Keratinocyte (primary cell): ENCODE measurements at regions not wholly inside any gene's neighbourhood (a gene's known extent, or its start where the extent isn't known, plus 50 kb on each side); places are given as distances from the start of the nearest gene placed in this dataset.

Source experiments
- DNase-seq: peaks from one replicate; pipeline ENCODE4 v3.0.0-alpha.2; 2011; ENCODE audit warnings: low read depth, missing footprints, low spot score
- FAIRE-seq: peaks from 2 replicates; lab custom pipeline; 2011; peaks lifted over from hg19 to GRCh38; lab: Jason Lieb, UNC
- H2AFZ ChIP-seq: 2 replicates; pipeline ENCODE4 v1.6.0; 2012; ENCODE audit warnings: low read length, control low read depth, inconsistent platforms; ENCODE audit not compliant: control insufficient read depth
- H3K27ac ChIP-seq: 2 replicates; pipeline ENCODE4 v1.5.1; 2011; ENCODE audit warnings: low read length; ENCODE audit not compliant: control insufficient read depth, insufficient read depth
- H3K27me3 ChIP-seq: 3 replicates; pipeline ENCODE4 v1.6.0; 2011; ENCODE audit warnings: low read length; ENCODE audit not compliant: control insufficient read depth, insufficient read depth; ENCODE audit errors: extremely low read depth
- H3K36me3 ChIP-seq, 2 experiments: 2 replicates in 1 of 2; 3 replicates in 1 of 2; pipeline ENCODE4 v1.5.1; 2011; ENCODE audit warnings: low read length in 2 of 2, mild to moderate bottlenecking in 1 of 2; ENCODE audit not compliant: control insufficient read depth in 2 of 2, insufficient read depth in 2 of 2; ENCODE audit errors: extremely low read depth in 1 of 2
- H3K4me1 ChIP-seq: 3 replicates; pipeline ENCODE4 v1.5.1; 2011; ENCODE audit warnings: low read length; ENCODE audit not compliant: control insufficient read depth, insufficient read depth; ENCODE audit errors: extremely low read depth
- H3K4me2 ChIP-seq: 3 replicates; pipeline ENCODE4 v1.6.0; 2011; ENCODE audit warnings: low read depth, low read length; ENCODE audit not compliant: control insufficient read depth, insufficient read depth; ENCODE audit errors: extremely low read depth
- H3K4me3 ChIP-seq, 3 experiments: fragments of 200-600 bp in 1 of 3; sonication (generic) in 1 of 3; 2 replicates in 2 of 3; 3 replicates in 1 of 3; pipeline ENCODE4 v1.5.1; 2011 to 2016; ENCODE audit warnings: low read length in 3 of 3, mild to moderate bottlenecking in 3 of 3, control low read depth in 2 of 3, inconsistent platforms in 1 of 3, low read depth in 1 of 3, mixed read lengths in 1 of 3, mixed run types in 1 of 3, moderate library complexity in 1 of 3; ENCODE audit not compliant: control insufficient read depth in 2 of 3, insufficient read depth in 2 of 3; ENCODE audit errors: extremely low read depth in 1 of 3
- H3K79me2 ChIP-seq: 2 replicates; pipeline ENCODE4 v1.6.0; 2012; ENCODE audit warnings: low read length; ENCODE audit not compliant: control insufficient read depth, insufficient read depth
- H3K9ac ChIP-seq: 3 replicates; pipeline ENCODE4 v1.6.0; 2011; ENCODE audit warnings: low read length; ENCODE audit not compliant: control insufficient read depth, insufficient read depth; ENCODE audit errors: extremely low read depth
- H3K9me1 ChIP-seq: 3 replicates; pipeline ENCODE4 v1.6.0; 2011; ENCODE audit warnings: low read length; ENCODE audit not compliant: control insufficient read depth, insufficient read depth; ENCODE audit errors: extremely low read depth
- H3K9me3 ChIP-seq: 2 replicates; pipeline ENCODE4 v1.5.1; 2012; ENCODE audit warnings: low read depth, low read length; ENCODE audit not compliant: control insufficient read depth
- H4K20me1 ChIP-seq: 3 replicates; pipeline ENCODE4 v1.6.0; 2011; ENCODE audit warnings: low read length; ENCODE audit not compliant: control insufficient read depth, insufficient read depth; ENCODE audit errors: extremely low read depth
- EZH2 ChIP-seq: IDR thresholded peaks from one replicate; pipeline ENCODE4 v1.6.1; 2012; ENCODE audit warnings: inconsistent platforms, mild to moderate bottlenecking, low read length, moderate library complexity
- dilution Hi-C: fragments of 300-500 bp; cut with MboI; formaldehyde crosslinking; loops from one replicate; pipeline ENCODE4 v1.7.0; 2020; ENCODE audit warnings: low sequenced_read_pairs; ENCODE audit not compliant: extremely low pct_ligation_motif_present
- TF ChIP-seq, protein P1 (sequence below), 3 experiments: IDR thresholded peaks in 1 of 3; conservative IDR thresholded peaks in 1 of 3; optimal IDR thresholded peaks in 1 of 3; 2 replicates in 2 of 3; 3 replicates in 1 of 3; pipeline versions ENCODE3 to v1.5.1; 2011; ENCODE audit warnings: low read length in 3 of 3, mild to moderate bottlenecking in 3 of 3, moderate library complexity in 2 of 3, control low read depth in 1 of 3, inconsistent platforms in 1 of 3; ENCODE audit not compliant: insufficient read depth in 2 of 3; ENCODE audit errors: extremely low read depth in 1 of 3

DNA sequence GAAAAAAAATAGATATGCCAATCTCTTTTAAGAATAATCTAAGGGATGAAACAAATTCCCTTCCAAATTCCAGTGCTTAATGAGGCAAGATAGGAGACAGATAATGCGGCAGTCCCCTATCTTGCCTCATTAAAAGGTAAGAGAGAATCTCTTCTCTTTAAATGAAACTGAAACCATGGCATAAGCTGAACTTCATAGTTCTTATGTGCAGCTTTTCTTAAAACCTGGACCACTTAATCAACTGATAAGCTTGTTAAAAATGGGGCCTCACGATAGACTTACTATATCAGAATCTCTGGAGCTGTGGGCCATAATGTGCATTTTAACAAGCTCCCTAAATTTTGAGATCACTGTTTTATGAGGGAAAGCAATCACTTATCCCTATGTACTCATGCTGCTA lies 79.2 kb downstream of the NIBAN1 start:
- H3K27ac ChIP-seq, result no peak overlapping the region
- H3K4me3 ChIP-seq, result no peak overlapping the region
- no peaks in the 10 kb centered on the region for H3K36me3 ChIP-seq
- H3K79me2 ChIP-seq, result no peaks in the 10 kb centered on the region
- dilution Hi-C loops, result no loop called here
- no peak overlapping the region for H2AFZ ChIP-seq
- DNase-seq (no peak), FAIRE-seq (no peak)
- H4K20me1 ChIP-seq, result no peaks in the 10 kb centered on the region
- TF ChIP-seq, protein P1, sequence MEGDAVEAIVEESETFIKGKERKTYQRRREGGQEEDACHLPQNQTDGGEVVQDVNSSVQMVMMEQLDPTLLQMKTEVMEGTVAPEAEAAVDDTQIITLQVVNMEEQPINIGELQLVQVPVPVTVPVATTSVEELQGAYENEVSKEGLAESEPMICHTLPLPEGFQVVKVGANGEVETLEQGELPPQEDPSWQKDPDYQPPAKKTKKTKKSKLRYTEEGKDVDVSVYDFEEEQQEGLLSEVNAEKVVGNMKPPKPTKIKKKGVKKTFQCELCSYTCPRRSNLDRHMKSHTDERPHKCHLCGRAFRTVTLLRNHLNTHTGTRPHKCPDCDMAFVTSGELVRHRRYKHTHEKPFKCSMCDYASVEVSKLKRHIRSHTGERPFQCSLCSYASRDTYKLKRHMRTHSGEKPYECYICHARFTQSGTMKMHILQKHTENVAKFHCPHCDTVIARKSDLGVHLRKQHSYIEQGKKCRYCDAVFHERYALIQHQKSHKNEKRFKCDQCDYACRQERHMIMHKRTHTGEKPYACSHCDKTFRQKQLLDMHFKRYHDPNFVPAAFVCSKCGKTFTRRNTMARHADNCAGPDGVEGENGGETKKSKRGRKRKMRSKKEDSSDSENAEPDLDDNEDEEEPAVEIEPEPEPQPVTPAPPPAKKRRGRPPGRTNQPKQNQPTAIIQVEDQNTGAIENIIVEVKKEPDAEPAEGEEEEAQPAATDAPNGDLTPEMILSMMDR (optimal IDR thresholded peaks at IDR 0.05 in 1 of 3, IDR thresholded peaks at IDR 0.05 in 1 of 3, conservative IDR thresholded peaks at IDR 0.05 in 1 of 3; ENCODE audit: extremely low read depth in 1 of 3, insufficient read depth in 2 of 3, low read length in 3 of 3), result no peak
- no peak for TF ChIP-seq EZH2
- no peak overlapping the region for H3K9ac ChIP-seq
- H3K9me3 ChIP-seq, result no peaks in the 10 kb centered on the region
- H3K4me2 ChIP-seq, result no peak overlapping the region
- no peaks in the 10 kb centered on the region for H3K27me3 ChIP-seq
- H3K4me1 ChIP-seq, result peaks cover 16% of the 10 kb centered on the region
- no peaks in the 10 kb centered on the region for H3K9me1 ChIP-seq

DNA sequence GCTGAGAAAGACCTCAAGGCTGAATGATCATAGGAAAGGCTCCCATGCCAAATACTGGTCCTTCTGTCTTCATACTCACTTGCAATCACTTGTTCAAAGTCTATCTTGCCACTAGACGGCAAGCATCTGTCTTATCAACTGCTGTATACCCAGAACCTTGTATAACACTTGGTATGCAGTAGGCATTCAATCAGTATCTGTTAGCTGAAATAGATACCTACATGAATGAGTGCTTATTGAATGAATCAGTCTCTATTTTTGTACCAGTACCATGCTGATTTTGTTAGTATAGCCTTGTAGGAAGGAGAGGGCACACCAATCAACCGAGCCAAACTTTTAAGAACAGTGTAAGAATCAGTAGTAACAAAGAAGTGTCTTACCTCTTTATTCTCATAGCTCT lies 80.6 kb downstream of the NIBAN1 start:
- Histone ChIP-seq H3K4me3 (no peak overlapping the region), H3K36me3 (no peaks in the 10 kb centered on the region), H3K27ac (no peak overlapping the region), H3K9me3 (no peaks in the 10 kb centered on the region), H3K9ac (no peak overlapping the region), H3K9me1 (no peaks in the 10 kb centered on the region), H3K4me1 (peaks cover 30% of the 10 kb centered on the region), H3K4me2 (no peak overlapping the region), H2AFZ (no peak overlapping the region), H4K20me1 (no peaks in the 10 kb centered on the region), H3K79me2 (no peaks in the 10 kb centered on the region), H3K27me3 (no peaks in the 10 kb centered on the region)
- TF ChIP-seq, protein P1 (optimal IDR thresholded peaks at IDR 0.05 in 1 of 3, IDR thresholded peaks at IDR 0.05 in 1 of 3, conservative IDR thresholded peaks at IDR 0.05 in 1 of 3; ENCODE audit: extremely low read depth in 1 of 3, insufficient read depth in 2 of 3, low read length in 3 of 3), result no peak
- no peak for TF ChIP-seq EZH2
- no peak for FAIRE-seq
- dilution Hi-C loops, result no loop called here
- DNase-seq, result no peak
